ENCODE measurements at regions not wholly inside any gene's neighbourhood (a gene's known extent, or its start where the extent isn't known, plus 50 kb on each side); places are given as distances from the start of the nearest gene placed in this dataset.
"Not testable (repeated sequence)": the region's sequence is repeated elsewhere in the genome, so short reads cannot be mapped to it uniquely, and the experiment has no call there.

DNA sequence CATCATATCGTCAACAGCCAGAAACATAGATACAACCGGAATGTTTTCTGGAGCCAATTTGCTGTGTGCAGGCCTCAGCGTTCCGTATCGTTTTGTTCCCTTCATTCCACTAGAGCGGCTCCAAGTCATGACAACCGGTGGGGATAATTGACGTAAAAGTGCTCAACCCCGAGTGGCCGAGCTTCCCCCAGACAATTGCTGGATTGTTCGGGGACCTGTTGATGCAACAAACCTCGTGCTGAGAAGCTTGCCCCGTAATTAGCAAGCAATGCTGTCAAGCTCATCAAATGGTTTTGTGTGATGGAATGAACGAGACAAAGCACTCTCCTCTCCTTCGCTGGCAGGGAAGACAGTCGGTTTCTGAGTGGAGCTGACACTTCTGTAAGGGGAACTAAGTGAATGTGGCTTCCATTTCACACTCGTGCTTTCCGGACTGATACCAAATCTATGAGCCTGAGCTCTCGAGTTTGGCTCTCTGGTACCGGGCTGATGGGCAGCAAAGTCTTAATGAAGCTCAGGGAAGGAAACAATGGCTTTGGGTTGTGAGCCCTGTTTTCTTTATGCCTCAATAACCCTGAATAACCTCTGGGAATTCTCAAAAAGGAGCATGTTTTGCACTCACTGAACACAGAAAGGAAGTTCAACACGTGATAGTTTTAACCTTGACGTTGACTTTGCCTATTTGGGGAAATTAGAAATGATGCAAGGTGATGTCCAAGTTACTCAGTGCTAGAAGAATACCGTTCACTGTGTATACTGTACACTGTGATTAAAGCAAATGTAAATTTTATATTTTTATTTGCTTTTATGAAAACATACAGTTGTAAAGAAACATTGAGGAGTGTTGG, 220.5 kb downstream of the BAMBI start:
- DNase-seq, result no peak

DNA sequence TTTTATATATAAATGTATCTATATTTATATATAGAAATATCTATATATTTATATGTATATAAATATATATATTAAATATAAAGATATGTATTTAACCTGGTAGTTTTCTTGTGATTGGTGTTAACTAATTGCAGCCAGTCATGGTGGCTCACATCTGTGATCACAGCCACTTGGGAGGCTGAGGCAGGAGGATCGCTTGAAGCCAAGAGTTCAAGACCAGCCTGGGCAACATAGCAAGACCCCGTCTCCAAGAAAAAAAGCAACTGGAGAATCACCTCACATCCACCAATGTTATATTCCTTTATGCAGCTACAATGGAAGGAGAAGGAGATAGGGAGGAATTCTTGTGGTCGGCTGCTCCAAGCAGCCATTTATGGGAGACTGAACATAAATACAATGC, 224.9 kb downstream of the BAMBI start:
- no peak for DNase-seq

DNA sequence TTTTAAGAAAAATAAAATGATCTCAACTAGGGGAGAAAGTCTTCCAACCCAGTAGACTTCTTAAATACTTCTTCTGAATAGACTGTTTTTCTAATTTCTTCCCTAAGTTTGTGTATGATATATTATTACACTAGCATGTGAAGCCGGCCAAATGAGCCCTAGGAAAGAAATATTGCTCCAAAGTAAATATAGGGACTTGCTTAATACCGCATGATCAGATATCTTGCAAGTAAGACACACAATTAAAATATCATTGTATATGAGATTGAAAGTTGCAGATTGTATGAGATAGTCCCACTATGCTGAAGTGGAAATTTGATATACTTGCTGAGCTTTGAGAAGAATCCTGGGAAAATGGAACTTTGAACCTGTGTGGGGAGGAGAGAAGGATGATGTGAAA, 225.7 kb downstream of the BAMBI start:
- DNase-seq, result no peak

DNA sequence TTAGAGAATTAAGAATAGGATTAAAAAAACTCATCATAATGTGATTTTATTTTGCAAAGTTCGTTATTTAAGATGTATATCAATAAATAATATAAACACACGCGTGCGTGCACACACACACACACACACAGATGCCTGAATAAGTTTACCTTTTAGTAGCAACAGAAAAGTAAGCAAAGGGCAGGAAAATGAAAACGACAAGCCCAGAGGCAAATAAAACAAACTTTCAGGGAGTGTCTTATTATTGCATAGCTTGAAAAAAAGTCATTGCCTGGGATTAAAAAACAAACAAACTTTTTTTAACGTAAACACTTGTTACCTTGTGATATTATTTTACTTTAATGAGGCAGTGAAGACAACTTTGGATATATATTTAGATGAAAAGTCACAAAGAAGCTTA, 226.4 kb downstream of the BAMBI start:
- no peak for DNase-seq

DNA sequence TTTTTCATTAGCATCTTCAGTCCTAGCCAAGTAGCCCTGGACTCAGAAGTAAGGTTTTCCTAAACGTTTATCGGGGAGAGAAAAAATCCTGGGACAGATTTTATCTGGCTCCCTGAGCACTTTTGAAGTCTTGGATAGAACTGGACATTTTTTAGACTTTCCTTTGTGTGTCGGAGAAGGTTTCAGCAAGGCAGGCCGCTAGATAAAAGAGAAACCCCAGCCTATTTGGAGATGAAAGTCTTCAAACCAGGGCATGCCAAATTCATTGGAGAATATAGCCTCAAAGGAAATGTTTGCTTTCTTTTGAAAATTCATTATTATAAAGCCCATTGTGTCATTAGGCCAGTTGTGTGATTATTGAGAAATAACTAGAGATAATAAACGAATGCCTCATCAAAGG, 228.1 kb downstream of the BAMBI start:
- DNase-seq, result no peak

DNA sequence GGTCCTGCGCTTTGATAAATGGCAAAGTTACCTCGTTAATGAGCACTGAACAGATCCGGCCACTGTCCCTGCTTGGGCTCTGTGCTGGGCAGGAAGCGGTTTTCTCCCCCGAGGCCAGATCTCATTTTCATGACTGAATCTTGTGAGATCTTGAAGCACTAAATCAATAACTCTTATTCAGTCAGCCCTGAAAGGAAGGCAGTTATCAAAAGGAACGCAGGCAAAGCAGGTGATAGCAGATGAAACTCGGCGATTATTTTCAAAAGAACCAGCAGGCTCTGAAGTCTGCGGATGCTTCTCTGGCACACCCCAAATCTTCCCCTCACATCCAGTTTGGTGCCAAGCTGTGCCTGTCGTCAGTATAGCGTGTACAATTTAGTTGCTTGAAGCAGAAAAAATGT, 228.7 kb downstream of the BAMBI start:
- DNase-seq, result no peak

DNA sequence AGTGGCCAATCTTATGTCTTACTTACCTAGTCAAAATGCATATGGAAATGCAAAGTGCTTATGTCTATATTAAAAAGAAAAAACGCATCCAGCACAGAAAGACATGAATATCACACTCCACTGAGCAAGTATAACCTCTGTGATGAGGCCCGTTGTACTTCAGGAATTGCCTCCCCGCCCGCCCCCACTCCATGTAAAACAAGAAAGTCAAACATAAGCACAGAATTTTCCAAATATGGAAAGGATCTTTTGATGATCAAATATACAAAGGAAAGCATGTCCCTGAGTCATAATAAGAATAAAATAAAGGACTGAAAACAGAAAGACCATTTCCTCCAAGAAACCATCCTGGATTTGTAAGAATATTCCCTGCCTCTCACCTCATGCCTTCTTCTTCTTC, 229.1 kb downstream of the BAMBI start:
- DNase-seq, result no peak

DNA sequence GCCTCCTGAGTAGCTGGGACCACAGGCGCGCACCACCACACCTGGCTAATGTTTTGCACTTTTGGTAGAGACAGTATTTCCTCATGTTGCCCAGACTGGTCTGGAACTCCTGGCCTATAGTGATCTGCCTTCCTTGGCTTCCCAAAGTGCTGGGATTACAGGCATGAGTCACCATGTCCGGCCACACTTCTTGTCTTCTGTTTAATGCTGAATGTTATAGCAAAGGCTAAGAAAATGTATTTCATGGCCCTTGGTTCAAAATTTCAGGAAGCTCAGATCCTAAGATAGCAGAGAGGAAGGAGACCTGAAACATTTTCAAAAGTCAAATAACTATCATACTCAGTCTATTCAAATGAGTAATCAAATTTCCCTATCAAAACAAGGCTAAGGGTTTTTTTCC, 229.6 kb downstream of the BAMBI start:
- DNase-seq, result no peak

DNA sequence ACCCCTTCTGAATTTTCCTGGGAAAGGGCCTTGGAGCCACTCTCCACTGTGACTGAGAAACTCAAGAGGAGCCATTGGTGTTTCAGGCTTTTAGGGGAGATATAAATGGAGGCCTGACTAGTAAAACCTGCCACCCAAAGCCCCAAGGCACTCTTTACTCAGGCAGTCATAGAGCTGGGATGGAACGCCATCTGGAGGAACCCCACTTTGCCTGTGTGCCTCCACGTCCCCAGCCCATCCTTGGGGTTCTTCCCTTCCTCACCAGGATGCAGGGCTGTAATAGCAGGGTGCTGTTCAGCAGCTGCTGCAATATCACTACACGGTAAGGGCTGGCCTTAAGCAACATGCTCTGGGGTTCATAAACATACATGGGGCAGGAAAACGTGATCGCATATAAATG, 232.6 kb downstream of the BAMBI start:
- no peak for DNase-seq

DNA sequence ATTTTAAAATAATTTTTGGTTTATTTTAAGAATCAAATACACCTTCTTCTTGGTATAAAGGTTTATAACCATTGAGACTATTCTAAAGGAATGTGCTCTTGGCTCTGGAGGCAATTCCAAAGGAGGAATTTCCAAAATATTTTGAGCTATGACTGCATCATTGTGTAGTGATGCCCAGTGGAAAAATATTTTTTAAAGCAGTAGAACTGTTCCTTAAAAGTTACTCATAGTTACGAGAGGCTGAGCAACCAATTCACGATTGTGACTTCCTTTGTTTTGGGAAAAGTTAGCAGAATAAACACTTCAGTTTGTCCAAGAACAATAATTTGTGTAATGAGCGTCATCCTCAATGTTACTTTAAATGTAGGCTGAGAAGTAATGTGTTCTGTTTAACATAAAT, 233.6 kb downstream of the BAMBI start:
- no peak for DNase-seq

DNA sequence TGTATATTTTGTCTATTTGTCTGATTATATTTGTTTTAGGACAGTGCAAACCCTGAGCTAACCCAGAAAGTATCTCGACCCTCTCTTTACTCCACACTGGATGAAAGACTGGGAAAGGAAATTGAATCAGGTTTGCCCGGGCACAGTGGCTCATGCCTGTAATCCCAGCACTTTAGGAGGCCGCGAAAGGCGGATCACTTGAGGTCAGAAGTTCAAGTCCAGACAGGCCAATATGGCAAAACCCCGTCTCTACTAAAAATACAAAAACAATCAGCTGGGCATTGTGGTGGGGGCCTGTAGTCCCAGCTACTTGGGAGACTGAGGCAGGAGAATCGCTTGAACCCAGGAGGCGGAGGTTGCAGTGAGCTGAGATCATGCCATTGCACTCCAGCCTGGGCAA, 234.2 kb downstream of the BAMBI start:
- DNase-seq, result not testable (repeated sequence)

DNA sequence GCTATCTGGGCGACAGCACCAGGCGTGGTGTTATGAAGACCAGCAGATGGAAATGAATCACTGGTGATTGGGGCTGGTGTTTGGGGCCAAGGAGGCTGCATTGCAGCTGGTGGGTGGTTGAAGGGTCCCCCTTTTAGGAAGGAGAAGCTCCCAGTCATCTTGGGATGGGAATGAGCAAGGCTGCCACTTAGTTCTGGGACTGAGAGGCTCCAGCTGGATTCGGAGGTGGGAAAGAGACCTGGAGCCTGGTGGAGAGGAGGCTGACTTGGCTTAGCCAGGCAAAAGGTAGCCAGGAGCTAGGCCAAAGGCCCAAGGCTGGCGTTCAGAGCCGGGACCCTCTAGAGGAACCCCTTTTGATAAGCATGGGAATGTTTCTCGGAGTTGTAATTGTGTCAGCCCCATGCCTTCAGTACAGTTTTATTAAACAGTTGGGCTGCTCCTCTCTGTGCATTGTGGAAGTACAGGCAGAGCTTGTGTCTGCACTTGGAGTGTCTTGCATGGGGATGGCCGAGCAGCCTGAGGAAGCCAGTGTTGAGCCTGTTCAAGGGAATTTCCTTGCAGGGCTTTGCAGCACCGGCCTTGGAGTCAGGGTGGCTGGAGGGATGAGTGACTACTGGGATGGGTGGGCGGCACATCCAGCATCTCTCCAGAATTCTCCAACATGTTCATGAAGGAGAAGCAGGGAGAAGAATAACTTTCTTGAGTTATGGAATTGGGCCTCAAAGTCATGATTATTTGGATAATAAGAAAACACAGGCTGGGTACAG, 234.9 kb downstream of the BAMBI start:
- no peak for DNase-seq

DNA sequence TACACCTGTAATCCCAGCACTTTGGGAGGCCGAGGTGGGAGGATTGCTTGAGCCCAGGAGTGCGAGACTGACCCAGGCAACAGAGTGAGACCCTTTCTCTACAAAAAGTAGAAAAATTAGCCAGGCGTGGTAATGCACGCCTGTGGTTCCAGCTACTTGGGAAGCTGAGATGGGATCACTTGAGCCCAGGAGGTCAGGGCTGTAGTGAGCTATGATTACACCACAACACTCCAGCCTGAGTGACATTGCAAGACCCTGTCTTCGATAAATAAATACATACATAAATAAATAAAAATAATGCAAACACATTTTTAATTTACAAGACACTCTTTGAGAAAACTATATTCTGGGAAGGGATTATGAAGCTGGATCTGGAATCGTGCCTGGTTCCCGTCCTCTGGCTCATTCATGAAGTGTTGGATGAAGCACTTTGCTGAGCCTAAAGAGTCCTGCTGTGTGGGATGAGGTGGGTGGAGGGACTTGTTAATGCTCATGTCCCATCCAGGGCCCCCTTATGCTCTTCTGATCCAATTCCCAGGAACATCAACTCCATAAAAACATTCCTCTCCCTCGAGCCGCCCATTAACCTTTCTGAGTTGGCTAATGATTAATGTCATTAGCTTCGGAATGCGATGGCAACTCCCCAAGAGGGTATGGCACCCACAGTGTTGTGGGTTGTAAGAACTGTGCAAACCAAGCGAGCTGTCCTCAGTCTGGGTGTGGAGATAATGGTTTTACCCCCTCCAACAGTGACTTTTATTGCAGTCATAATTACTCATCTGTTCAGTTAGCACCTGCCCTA, 236.3 kb downstream of the BAMBI start:
- DNase-seq, result no peak

DNA sequence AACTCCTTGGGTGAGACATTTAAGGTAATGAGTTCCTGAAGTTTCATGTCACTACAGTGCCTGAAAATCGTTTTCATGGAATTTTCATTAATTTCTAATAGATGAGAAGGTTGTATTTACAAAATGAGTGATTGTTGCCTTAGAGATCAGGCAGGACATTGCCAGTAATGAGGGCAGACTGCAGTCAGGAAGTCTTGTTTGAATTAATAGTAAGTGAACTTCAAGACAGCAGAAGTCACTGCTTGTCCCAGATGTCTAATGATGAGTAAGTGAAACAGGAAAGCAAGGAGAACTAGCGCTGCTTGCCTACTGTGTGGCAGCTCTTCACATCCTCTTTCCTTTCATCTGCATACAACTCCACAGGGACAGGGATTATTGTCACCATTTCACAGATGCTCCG, 237.4 kb downstream of the BAMBI start:
- no peak for DNase-seq

DNA sequence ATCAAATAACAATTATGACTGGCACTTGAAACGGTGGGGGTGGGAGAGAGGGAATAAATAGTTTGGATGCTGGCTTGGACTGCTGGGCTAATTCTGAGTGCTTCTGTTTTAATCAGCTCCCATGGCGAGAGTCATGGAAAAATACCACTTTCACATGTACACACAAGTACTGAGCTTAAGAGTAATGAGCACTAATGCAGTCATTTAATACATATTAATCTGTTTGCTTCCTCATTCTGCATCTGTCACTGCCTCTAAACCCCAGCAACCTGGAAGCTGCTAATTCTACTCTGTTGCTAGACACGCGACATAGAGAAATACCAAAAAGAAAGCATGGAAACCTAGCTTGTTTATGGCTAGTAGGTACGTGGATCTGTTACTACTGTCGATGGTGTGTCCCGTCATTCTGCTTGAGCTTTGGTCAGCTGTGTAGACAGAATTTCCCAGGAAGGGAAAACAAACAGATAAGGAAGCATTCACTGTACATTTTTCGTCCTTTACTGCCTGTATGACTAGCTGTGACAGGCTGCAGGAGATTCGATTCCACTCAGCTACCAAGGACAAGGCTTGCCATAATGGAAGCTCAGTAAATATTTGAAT, 238.8 kb downstream of the BAMBI start:
- DNase-seq, result no peak

DNA sequence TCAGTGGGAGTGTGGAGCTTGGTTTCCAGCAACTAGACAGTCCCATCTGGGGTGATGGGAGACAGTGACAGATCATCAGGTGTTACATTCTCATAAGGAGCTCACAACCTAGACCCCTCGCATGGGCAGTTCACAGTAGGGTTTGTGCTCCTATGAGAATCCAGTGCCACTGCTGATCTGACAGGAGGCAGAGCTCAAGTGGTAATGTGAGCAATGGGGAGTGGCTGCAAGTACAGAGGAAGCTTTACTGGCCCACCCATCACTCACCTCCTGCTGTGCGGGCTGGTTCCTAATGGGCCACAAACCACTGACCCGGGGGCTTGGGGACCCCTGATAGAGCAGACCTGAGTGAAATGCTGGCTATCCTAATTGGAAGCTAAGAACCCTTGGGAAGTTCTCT, 242.8 kb downstream of the BAMBI start:
- no peak for DNase-seq

DNA sequence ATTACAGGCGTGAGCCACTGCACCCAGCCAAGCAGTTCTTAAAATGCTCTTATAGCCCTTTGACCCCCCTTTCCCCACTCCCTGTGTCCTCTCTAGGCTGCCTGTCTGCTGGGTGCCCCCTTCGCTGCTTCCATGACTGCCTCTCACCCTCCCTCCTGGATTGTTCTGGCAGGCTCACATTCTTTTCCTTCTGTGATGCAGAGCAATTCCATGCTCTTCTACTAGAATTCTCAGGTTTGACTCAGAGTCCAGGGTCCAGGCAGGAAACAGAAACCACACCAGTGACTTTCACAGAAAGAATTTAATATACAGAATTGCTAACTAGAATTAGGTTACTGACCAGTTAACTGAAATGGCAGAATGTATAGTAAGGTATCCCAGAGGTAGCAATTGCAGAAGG, 244.8 kb downstream of the BAMBI start:
- no peak for DNase-seq

DNA sequence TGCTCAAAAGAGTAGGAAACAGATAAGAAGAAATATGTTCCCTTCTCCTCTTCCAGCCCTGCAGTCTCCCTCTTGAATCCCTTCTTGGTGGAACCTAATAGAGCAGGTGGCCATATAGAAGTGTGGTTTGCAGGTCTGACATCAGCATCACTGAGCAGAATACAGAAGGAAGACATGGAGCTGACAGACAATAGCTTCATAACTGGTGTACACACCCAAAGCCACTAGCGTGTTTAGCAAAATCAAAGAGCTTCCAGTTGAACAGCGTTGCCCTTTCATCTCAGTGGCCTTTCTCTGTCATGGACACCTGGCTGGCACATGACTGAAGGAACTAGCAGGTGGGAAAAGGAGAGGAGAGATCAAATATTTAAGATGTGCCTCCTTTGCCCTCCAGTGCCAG, 245.5 kb downstream of the BAMBI start:
- DNase-seq, result no peak

DNA sequence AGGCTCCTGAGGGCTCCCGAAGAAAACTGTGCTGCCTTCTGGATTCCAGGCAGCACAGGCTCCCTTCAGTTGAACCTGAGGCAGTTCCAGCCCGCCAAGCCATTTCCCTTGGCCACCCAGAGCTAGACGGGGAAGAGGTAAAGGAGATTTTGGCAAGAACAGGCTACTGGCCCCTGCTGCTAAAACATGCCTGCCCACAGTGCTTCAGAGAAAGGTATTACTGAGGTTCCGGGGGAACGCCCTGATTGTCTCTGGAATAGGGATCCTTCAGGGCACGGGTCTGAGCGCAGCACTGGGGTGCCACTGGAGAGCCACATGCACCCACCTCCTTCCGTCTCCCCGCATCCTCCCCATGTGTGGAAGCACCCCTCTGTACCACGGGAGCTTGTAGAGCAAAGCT, 247.4 kb downstream of the BAMBI start:
- no peak for DNase-seq

DNA sequence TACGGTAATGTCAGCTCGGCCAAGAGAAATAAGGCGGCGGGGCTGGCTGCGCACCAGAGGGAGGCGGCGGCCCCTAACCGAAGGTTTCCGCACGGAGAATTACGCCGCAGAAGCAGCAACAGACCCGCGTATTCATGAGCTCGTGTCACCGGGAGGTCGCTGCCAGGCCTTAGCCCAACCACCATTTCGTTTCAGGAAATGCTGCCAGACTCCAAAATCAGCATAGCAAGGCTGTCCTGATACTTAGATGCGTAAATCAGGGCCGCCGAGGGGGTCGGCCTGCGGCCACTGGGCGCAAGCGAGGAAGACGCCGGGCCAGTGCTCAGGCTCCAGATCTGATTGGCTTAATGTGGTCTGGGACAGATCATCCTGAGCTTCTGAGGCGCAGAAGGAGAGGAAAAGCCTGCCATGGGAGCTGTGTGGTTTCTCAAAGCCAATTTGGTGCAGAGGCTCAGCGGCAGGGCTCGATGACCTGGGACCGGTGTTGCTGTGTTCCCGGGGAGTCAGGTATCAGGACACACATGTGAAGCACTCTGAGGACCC, 247.9 kb downstream of the BAMBI start:
- no peak for DNase-seq

DNA sequence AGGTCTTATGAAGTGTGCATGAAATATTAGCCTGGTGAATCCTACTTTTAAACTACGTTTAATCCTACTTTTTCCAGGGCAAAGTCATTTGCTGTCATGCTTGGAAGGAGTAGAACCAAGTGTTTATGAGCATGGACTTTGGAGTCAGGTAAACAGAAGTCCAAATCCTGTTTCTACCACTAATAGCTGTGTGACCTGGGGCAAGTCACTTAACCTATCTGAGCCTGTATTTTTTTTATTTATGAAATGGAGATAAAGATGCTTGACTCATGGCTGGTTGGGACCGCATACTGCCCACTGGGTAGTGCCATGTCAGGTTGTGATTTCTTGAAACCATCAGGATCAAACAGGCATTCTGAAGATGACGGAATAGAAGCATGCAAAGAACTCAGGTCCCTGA, 249.6 kb downstream of the BAMBI start:
- DNase-seq, result no peak

DNA sequence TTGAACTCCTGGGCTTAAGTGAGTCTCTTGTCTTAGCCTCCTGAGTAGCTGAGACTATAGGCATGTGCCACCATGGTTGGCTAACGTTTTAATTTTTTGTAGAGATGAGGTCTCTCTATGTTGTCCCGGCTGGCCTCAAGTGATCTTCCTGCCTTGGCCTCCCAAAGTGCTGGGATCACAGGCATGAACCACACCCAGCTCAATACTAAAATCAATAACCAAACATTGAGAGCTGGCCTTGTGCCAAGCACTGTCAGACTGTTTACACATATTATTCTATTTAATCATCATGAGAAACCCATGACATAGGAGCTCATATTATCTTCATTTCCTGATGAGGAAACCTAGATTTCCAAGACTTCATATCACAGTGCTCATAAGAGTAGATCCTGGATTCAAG, 251.2 kb downstream of the BAMBI start:
- DNase-seq, result no peak

DNA sequence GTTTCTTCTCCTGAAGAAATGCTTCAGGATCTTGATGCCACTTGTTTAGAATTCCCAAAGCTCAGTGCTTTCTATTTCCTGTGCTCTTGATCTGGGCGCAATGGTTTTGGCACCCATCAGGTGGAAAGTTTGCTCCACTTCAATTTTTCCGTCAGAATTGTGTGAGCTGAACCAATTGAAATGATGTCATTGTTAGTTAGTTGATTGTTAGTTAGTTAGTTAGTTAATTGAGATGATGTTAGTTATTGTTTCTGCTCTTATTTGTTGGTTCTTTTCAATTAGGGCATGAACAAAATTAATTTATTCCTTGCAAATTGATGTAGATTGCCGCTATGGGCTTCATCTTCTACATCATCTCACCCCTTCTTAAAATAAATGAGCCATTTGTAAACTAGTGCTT, 252.6 kb downstream of the BAMBI start:
- no peak for DNase-seq

All from NCI-H526 (cell line).